Fibroblast of lung (primary cell): ENCODE measurements at regions not wholly inside any gene's neighbourhood (a gene's known extent, or its start where the extent isn't known, plus 50 kb on each side); places are given as distances from the start of the nearest gene placed in this dataset.

Experiments
- CTCF ChIP-seq, 2 donors: IDR thresholded peaks in 1 of 2; conservative IDR thresholded peaks in 1 of 2; 1 replicate in 1 of 2; 2 replicates in 1 of 2; pipeline ENCODE4 v1.5.1; 2011 to 2012; ENCODE audit warnings: low read length in 2 of 2, control low read depth in 1 of 2, inconsistent platforms in 1 of 2, low read depth in 1 of 2, mild to moderate bottlenecking in 1 of 2
- EZH2 ChIP-seq: IDR thresholded peaks from 2 replicates; pipeline ENCODE4 v1.5.1; 2012; ENCODE audit warnings: low read length, control low read depth, mild to moderate bottlenecking; ENCODE audit errors: missing control alignments

- TF ChIP-seq CTCF (conservative IDR thresholded peaks at IDR 0.05 in 1 of 2, IDR thresholded peaks at IDR 0.05 in 1 of 2; ENCODE audit: low read depth in 1 of 2, low read length in 2 of 2) (no peak), EZH2 (no peak)
Measured at GRCh38 chr4:18840481-18840880, 818.9 kb upstream of the LCORL start.
